ENCODE measurements at regions not wholly inside any gene's neighbourhood (a gene's known extent, or its start where the extent isn't known, plus 50 kb on each side); places are given as distances from the start of the nearest gene placed in this dataset.

DNA sequence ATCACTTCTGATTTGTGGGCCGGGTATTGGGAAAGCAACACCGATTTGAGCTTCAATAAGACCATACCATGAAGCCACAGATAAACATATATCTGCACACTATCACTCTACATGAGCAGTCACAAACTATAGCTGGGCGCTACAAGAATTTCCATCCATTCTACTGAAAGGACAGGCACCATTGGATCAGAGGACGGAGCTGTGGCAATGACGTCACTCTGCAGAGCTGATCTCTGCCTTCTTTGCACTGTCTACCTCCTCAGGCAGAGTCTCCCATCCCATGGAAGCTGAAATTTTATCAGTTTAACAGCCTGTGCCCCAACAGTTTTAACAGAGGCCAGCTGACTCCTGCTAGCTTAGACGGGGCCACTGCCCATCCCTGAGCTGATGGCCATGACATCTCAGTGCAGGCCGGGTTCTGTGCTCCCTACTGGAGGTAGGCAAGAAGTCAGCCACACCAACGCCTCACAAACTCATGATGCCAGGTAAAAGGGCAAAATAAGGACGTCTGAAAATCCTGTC is 389.6 kb upstream of the SALL3 start:
- Histone ChIP-seq H3K4me1 (ENCODE audit: low read depth) (no peaks in the 10 kb centered on the region), H3K36me3 (ENCODE audit: low read depth) (no peaks in the 10 kb centered on the region), H3K9me3 (peaks cover 21% of the 10 kb centered on the region), H3K4me3 (no peak overlapping the region)
- ATAC-seq = no peak
- TF ChIP-seq, protein P1, sequence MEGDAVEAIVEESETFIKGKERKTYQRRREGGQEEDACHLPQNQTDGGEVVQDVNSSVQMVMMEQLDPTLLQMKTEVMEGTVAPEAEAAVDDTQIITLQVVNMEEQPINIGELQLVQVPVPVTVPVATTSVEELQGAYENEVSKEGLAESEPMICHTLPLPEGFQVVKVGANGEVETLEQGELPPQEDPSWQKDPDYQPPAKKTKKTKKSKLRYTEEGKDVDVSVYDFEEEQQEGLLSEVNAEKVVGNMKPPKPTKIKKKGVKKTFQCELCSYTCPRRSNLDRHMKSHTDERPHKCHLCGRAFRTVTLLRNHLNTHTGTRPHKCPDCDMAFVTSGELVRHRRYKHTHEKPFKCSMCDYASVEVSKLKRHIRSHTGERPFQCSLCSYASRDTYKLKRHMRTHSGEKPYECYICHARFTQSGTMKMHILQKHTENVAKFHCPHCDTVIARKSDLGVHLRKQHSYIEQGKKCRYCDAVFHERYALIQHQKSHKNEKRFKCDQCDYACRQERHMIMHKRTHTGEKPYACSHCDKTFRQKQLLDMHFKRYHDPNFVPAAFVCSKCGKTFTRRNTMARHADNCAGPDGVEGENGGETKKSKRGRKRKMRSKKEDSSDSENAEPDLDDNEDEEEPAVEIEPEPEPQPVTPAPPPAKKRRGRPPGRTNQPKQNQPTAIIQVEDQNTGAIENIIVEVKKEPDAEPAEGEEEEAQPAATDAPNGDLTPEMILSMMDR (IDR thresholded peaks at IDR 0.05) = no peak
- DNase-seq = no peak
- intact Hi-C loops (cut with DNase I, micrococcal nuclease) = no loop called here

DNA sequence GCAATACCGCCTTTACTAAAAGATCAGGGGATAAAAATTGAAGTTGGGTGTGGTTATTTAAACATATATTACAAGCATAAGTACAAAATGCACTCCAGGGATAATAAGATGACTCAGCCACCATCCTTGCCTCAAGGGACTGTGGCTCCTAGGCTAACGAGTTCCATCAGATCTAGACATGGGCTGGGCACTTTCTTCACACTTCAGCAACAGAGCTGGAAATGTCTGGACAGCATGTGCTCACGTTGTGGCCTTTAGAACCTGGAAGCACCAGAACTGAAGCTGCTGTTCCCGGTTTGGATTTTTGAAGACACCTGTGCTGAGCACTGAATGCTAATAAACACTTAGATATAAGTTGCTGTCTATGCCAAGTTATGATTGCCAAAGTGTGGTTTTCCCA is 384.2 kb upstream of the SALL3 start:
- Histone ChIP-seq H3K36me3 (ENCODE audit: low read depth) (no peaks in the 10 kb centered on the region), H3K4me3 (no peak overlapping the region), H3K4me1 (ENCODE audit: low read depth) (no peaks in the 10 kb centered on the region), H3K9me3 (peaks cover 18% of the 10 kb centered on the region)
- ATAC-seq (no peak), DNase-seq (no peak)
- intact Hi-C loops (cut with DNase I, micrococcal nuclease) = no loop called here
- TF ChIP-seq, protein P1 (IDR thresholded peaks at IDR 0.05) = no peak

DNA sequence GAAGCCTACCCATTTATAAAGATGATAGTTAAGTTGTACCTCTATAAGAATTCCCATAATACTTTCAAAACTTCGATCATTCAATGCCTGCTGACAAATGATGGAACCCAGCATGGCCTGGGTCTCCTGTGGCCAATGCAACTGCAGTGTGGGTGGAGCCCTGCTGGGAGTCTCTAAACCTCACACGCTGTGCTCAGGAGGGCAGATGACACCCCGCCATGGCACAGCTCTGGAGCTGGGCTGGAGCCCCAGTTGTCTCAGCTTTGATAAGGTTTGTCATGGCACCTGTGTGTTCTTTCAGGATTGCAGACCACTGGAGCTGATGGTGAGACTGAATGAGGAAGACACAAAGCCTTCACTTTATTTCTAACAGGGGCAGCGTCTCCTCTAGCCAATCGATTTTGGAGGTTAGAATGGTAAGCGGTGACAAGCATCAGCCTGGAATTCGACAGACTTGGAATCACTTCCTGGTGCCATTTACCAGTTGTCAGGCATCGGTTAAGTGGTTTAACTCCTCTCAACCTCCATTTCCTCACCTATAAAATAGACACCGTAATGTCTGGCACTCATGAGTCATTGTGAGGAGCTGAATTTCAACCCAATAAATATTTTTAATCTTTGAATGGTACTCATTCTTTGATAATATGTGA is 383.6 kb upstream of the SALL3 start:
- intact Hi-C loops (cut with DNase I, micrococcal nuclease) = no loop called here
- TF ChIP-seq, protein P1 (IDR thresholded peaks at IDR 0.05) = no peak
- DNase-seq = no peak

DNA sequence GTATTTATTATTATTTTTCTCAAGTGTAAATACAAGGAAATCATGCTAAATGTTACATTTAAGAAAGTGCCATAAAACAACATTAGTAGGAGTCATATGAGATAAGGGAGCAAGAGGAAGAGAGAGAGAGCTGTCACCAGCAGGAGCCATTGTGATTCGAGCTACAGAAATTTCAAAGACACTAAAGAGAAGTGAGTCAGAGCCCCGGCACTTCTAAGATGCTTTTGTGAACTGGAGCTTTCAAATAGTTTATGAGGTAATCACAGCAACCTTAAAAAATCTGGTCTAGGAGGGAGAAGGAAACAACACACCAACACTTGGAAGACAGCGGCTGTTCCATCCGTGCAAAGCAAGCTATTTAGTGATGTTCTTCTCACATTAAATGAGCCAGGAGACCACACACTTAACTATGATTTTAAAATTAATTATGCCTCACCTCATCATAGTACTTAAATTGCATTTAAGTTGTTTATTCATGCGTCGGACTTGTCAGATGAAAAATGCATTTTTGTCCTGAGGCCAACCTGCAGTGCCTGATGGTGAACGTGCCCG is 382.7 kb upstream of the SALL3 start:
- no peak for ATAC-seq
- peaks cover 13% of the 10 kb centered on the region for H3K9me3 ChIP-seq
- H3K4me3 ChIP-seq = no peak overlapping the region
- TF ChIP-seq, protein P1 (IDR thresholded peaks at IDR 0.05) = no peak
- intact Hi-C loops (cut with DNase I, micrococcal nuclease) = no loop called here
- DNase-seq = no peak
- H3K4me1 ChIP-seq (ENCODE audit: low read depth) = no peaks in the 10 kb centered on the region
- H3K36me3 ChIP-seq (ENCODE audit: low read depth) = no peaks in the 10 kb centered on the region

More for the DNA sequence above, 383.6 kb upstream of the SALL3 start:
- H3K4me1 ChIP-seq (ENCODE audit: low read depth) = no peaks in the 10 kb centered on the region
- ATAC-seq = no peak
- no peaks in the 10 kb centered on the region for H3K36me3 ChIP-seq (ENCODE audit: low read depth)
- no peak overlapping the region for H3K4me3 ChIP-seq
- H3K9me3 ChIP-seq = peaks cover 13% of the 10 kb centered on the region

DNA sequence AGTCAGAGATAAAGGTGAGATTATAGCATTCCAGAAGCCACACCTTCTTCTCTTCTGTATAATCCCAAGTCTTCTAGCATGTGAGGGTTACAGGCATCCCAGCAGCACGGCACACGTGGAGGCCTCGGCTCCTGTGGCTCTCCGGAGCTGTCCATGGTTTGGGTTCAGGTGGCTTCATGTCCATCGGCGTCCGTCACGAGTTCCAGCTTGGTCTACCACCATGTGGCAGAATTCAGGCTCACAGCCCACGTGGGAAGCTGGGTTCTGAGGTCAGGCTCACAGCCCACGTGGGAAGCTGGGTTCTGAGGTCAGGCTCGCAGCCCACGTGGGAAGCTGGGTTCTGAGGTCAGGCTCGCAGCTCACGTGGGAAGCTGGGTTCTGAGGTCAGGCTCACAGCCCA is 378.3 kb upstream of the SALL3 start:
- H3K9me3 ChIP-seq = peaks cover 5% of the 10 kb centered on the region
- H3K4me3 ChIP-seq = no peak overlapping the region
- DNase-seq (no peak), ATAC-seq (no peak)
- no peaks in the 10 kb centered on the region for H3K4me1 ChIP-seq (ENCODE audit: low read depth)
- intact Hi-C loops (cut with DNase I, micrococcal nuclease) = no loop called here
- TF ChIP-seq, protein P1 (IDR thresholded peaks at IDR 0.05) = no peak
- no peaks in the 10 kb centered on the region for H3K36me3 ChIP-seq (ENCODE audit: low read depth)
